SK-N-MC (cell line): ENCODE measurements at regions not wholly inside any gene's neighbourhood (a gene's known extent, or its start where the extent isn't known, plus 50 kb on each side); places are given as distances from the start of the nearest gene placed in this dataset.

Source experiments
- DNase-seq: peaks from one replicate; pipeline ENCODE4 v3.0.0-alpha.2; 2011; ENCODE audit warnings: low read depth, low spot score
- H3K27ac ChIP-seq: fragments of 200-600 bp; sonication (generic); 2 replicates; pipeline ENCODE4 v1.5.1; 2016; ENCODE audit warnings: mixed run types
- H3K36me3 ChIP-seq: fragments of 200-600 bp; sonication (generic); 2 replicates; pipeline ENCODE4 v1.6.1; 2017; ENCODE audit warnings: antibody characterized with exemption, low read length, mixed read lengths; ENCODE audit not compliant: insufficient read depth
- H3K4me3 ChIP-seq: fragments of 200-600 bp; sonication (generic); 2 replicates; pipeline ENCODE4 v1.5.1; 2016
- H3K9ac ChIP-seq: fragments of 200-600 bp; sonication (generic); 2 replicates; pipeline ENCODE4 v1.8.0; 2017; ENCODE audit warnings: mixed run types, mixed read lengths; ENCODE audit not compliant: insufficient read length
- H3K9me3 ChIP-seq: fragments of 200-600 bp; sonication (generic); 2 replicates; pipeline ENCODE4 v1.6.1; 2017; ENCODE audit warnings: low read depth, mild to moderate bottlenecking, antibody characterized with exemption, low read length, moderate library complexity, mixed read lengths
- EZH2 ChIP-seq: fragments of 200-600 bp; sonication (generic); IDR thresholded peaks from one replicate; pipeline ENCODE4 v1.6.1; 2017; ENCODE audit warnings: antibody characterized with exemption
- FOXP2 ChIP-seq: optimal IDR thresholded peaks from 2 replicates; pipeline ENCODE3; 2011; ENCODE audit warnings: mild to moderate bottlenecking, moderate library complexity; ENCODE audit not compliant: insufficient read depth; ENCODE audit errors: extremely low read length, control extremely low read depth
- POLR2AphosphoS5 ChIP-seq: IDR thresholded peaks from 2 replicates; pipeline ENCODE4 v1.6.1; 2012; ENCODE audit warnings: mild to moderate bottlenecking, low read depth, low read length, borderline replicate concordance

- H3K36me3 ChIP-seq = no peaks in the 10 kb centered on the region
- DNase-seq = no peak
- no peaks in the 10 kb centered on the region for H3K9me3 ChIP-seq
- TF ChIP-seq POLR2AphosphoS5 (no peak), FOXP2 (no peak), EZH2 (no peak)
- no peak overlapping the region for H3K4me3 ChIP-seq
- no peak overlapping the region for H3K27ac ChIP-seq
- H3K9ac ChIP-seq = no peak overlapping the region
Measured at GRCh38 chr14:87879389-87879788, 113.6 kb downstream of the GALC start.

GRCh38 chr14:87878959-87879358 is 114.0 kb downstream of the GALC start:
- no peak for DNase-seq
- H3K36me3 ChIP-seq = no peaks in the 10 kb centered on the region
- no peak overlapping the region for H3K9ac ChIP-seq
- H3K4me3 ChIP-seq = no peak overlapping the region
- TF ChIP-seq POLR2AphosphoS5 (no peak), EZH2 (no peak), FOXP2 (no peak)
- H3K9me3 ChIP-seq = no peaks in the 10 kb centered on the region
- H3K27ac ChIP-seq = no peak overlapping the region

- Histone ChIP-seq H3K4me3 (no peak overlapping the region), H3K9me3 (no peaks in the 10 kb centered on the region), H3K36me3 (no peaks in the 10 kb centered on the region), H3K27ac (no peak overlapping the region), H3K9ac (no peak overlapping the region)
- DNase-seq = no peak
- TF ChIP-seq FOXP2 (no peak), POLR2AphosphoS5 (no peak), EZH2 (no peak)
Measured at GRCh38 chr14:87877877-87878276, 115.1 kb downstream of the GALC start.

GRCh38 chr14:87874676-87875075 is 118.3 kb downstream of the GALC start:
- Histone ChIP-seq H3K9me3 (no peaks in the 10 kb centered on the region), H3K4me3 (no peak overlapping the region), H3K36me3 (no peaks in the 10 kb centered on the region), H3K27ac (no peak overlapping the region), H3K9ac (no peak overlapping the region)
- no peak for DNase-seq
- TF ChIP-seq FOXP2 (no peak), POLR2AphosphoS5 (no peak), EZH2 (no peak)

DNA sequence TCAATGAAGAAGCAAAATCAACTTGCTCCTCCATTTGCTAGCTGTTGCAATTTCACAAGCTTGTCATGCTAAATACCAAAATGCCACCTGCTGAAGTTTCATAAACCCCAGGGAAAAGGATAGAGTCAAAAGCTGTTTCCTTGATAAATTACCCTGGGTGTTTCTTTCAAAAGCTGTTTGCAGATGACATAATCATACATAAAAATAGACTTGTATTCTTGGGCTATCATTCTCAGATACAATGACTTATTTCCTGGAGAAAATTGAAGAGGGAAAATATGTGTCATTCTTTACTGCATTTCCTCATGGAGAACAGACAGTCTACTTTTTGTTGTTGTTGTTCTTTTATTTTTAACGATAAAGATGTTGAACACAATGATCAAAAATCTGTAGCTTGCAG is 119.2 kb downstream of the GALC start:
- H3K9me3 ChIP-seq = no peaks in the 10 kb centered on the region
- no peak overlapping the region for H3K9ac ChIP-seq
- no peak overlapping the region for H3K27ac ChIP-seq
- DNase-seq = no peak
- TF ChIP-seq EZH2 (no peak), FOXP2 (no peak), POLR2AphosphoS5 (no peak)
- no peak overlapping the region for H3K4me3 ChIP-seq
- no peaks in the 10 kb centered on the region for H3K36me3 ChIP-seq

GRCh38 chr14:87869619-87870583 is 123.1 kb downstream of the GALC start:
- TF ChIP-seq POLR2AphosphoS5 (no peak), EZH2 (no peak), FOXP2 (no peak)
- Histone ChIP-seq H3K36me3 (no peaks in the 10 kb centered on the region), H3K9me3 (no peaks in the 10 kb centered on the region), H3K9ac (no peak overlapping the region), H3K27ac (no peak overlapping the region), H3K4me3 (no peak overlapping the region)
- no peak for DNase-seq

- TF ChIP-seq POLR2AphosphoS5 = no peak
- no peak for TF ChIP-seq FOXP2
- no peak for TF ChIP-seq EZH2
- Histone ChIP-seq H3K4me3 (no peak overlapping the region), H3K27ac (no peak overlapping the region), H3K9ac (no peak overlapping the region), H3K36me3 (no peaks in the 10 kb centered on the region), H3K9me3 (no peaks in the 10 kb centered on the region)
- no peak for DNase-seq
Measured at GRCh38 chr14:87868920-87869319, 124.1 kb downstream of the GALC start.

DNA sequence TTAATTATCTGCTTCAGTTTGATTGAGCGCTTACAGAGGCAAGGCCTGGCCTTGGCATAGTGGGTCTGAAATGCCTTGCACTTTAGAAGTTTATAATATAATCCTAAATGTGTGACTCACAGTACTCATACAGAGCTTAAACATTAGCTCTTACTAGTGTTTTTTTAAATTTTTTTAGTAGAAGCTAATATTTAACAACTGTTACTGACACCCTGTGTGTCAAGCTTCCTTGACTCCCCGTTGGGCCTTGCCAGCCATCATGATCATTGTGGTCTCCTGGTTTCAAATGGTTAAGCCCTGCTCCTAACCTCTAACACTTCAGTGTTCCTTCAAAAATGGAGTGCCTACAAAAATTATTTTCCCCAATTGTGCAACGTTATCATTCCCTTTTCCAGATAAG is 126.9 kb downstream of the GALC start:
- no peaks in the 10 kb centered on the region for H3K9me3 ChIP-seq

More for the DNA sequence above, 126.9 kb downstream of the GALC start:
- H3K36me3 ChIP-seq = no peaks in the 10 kb centered on the region
- no peak for DNase-seq
- no peak overlapping the region for H3K4me3 ChIP-seq
- no peak for TF ChIP-seq FOXP2
- TF ChIP-seq EZH2 = no peak
- TF ChIP-seq POLR2AphosphoS5 = no peak
- no peak overlapping the region for H3K9ac ChIP-seq
- no peak overlapping the region for H3K27ac ChIP-seq
